ENCODE measurements at regions not wholly inside any gene's neighbourhood (a gene's known extent, or its start where the extent isn't known, plus 50 kb on each side); places are given as distances from the start of the nearest gene placed in this dataset.
"Not testable (repeated sequence)": the region's sequence is repeated elsewhere in the genome, so short reads cannot be mapped to it uniquely, and the experiment has no call there.

DNA sequence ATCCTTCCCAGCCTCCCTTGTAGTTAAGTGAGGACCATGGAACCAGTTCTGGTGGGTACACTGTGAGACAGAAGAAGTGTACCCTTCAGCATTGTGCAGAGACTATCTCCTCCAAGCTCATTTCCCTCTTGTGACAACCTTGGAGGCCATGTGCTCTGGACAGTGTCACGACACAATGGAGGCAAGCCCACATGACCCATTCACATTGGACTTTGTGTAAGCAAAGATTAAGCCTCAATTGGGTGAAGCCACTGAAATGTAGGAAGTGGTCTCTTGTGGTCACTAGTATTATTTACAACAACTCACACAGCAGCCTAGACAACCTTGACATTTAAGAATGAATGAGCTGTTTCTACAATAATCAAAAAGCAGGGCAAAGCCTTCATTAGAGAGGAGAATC is 124.2 kb downstream of the INHBA start:
- no peak for DNase-seq (ENCODE audit: low spot score)

DNA sequence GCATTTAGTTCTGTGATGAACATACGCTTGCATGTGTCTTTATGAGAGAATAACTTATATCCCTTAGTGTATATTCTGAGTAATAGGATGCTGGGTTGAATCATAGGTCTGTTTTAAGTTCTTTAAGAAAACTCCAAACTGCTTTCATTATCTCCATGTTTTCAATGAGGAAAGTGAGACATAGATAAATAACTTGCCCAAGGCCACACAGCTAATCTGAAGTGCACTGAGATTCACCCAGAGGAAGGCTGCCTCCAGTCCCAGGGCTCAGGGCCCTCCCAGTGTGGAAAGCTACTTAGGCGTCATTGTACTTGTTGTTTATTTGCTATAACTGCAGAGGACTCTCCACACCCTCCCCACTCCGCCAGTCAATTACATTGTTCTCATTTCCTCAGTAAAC is 126.7 kb downstream of the INHBA start:
- no peak for DNase-seq (ENCODE audit: low spot score)

DNA sequence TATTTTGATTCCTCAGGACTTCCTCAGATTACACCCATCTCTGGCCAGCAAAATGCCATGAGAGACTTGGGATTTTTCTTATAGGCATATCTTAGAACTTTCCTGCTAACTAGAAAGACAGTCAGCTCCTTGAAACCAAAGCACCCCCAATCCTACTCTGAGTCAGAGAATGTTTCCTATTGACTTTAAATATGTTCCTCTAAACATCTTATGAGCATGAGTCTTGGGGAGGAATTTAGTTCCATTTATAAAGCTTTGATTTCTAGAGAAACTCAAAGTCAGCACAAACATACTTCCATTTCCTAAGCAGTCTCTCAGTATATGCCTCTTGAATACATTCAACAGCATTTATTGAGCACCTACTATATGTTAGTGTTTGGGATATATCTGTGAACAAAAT is 128.5 kb downstream of the INHBA start:
- no peak for DNase-seq (ENCODE audit: low spot score)

DNA sequence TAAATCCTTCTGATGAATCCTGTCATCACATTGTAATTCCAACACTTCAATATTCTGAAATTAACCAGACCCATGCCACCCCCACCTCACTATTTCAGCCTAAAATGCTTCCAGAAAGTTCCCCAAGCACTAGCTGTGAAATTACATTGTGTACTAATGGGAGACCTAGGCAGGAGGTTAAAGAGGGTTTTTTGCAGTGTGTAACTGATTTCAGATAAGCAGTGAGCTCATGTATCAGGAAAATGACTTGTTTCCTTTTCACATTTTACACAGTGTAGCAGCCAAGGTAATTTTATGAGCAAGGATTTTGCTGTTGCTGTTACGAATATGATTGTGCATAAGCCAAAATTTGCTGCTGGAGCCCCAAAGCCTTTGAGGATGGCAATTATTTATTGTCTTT is 129.0 kb downstream of the INHBA start:
- no peak for DNase-seq (ENCODE audit: low spot score)

DNA sequence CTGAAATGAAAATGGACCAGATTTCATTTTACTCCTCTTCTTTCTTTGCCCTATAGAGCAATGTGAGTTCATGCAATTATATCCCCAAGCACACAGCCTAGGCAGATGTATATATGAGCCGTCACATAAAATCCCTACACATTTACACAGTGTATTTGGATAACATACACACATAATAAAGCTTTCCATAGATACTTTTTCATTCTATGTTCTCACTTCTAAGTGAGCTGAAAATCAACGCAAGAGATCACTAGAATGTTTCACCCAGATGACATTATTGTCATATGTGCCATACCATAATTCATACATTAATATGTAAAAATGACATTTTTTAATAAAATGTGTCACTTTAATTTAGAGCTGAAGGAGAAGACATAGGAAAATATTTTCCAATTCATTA is 129.4 kb downstream of the INHBA start:
- DNase-seq (ENCODE audit: low spot score) = no peak

DNA sequence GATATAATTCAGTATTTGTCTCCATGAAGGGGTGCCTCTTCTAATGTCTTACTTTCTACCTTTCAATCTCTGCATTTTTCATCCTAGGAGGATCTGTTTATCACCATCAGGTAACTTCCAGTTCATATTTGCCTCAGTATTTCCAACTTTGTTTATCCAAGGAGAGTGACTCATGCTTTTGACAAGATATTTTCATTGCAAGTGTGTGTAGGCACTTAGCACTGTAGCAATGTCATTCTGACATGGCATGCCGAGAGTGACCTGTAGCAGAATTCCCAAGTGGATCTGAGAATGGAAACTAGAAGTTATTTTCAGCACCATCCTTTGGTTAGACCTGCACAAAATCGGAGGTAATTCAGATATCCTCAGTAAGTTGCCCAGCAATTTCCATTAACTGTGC is 129.9 kb downstream of the INHBA start:
- no peak for DNase-seq (ENCODE audit: low spot score)

DNA sequence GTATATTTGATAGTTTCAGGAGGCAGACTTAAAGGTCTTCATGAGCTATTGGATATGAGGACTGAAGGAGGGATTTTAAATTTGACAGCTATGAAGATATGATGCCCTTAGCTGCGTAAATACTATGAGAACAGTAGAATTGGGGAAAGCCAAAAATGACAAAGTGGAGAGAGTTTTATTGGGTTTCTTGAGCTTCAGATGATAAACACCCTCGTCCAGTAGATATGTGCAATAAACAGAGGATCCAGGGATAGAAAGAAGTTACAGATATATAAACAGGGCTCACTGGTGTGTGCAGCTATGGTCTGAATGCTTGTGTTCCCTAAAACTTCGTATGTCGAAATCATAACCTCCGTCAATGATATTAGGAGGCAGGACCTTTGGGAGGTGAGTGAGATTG is 131.3 kb downstream of the INHBA start:
- DNase-seq (ENCODE audit: low spot score) = no peak

DNA sequence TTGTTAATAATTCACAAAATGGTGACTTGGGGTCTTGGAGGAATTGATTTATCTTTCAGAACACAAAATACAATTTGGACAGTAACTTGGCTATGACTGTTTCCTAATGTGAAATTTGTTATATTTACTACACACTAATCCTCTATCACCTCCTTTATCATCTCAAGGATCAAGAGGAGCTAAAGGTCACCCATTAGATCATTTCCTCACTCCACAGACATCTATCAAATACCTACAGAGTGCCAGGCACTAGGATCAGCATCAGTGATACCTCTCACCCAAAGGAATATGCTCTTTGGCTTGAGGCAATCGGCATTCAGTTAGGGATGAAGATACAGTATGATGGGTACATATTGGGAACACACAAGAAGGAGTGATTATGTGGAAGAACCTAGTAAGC is 132.1 kb downstream of the INHBA start:
- no peak for DNase-seq (ENCODE audit: low spot score)

DNA sequence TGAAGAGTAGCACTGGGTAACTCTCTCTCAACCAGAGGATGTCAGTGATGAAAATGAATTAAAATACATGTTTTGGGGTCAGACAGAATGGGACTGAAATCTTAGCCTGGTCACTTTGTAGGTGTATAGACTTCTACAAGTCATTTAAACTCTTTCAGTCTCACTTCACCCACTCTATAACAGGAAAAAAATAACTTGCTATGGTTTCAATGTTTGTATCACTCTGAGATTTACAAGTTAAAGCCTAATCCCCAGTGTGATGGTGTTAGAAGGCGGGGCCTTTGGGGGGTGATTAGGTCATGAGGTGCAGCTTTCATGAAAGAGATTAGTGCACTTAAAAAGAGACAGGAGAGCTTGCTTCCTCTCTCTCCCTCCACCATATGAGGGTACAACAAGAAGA is 134.8 kb downstream of the INHBA start:
- no peak for DNase-seq (ENCODE audit: low spot score)

DNA sequence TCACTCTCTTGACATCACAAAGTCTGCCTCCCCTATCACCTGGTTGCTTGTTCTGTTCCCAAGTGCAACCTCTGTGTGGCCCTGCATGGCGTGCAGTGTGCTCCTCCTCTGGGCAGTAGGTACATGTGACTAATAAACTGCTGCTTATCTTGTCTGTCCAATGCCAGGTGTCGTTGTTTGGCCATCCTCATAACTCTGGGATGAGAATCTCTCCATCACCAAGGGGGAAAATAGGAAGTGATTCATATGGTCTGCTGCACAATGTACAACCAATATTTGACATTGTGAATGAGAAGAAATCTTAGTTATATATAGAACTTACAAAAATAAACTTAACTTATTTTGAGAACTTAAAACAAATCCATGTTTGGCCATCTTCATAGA is 135.2 kb downstream of the INHBA start:
- DNase-seq (ENCODE audit: low spot score) = no peak

DNA sequence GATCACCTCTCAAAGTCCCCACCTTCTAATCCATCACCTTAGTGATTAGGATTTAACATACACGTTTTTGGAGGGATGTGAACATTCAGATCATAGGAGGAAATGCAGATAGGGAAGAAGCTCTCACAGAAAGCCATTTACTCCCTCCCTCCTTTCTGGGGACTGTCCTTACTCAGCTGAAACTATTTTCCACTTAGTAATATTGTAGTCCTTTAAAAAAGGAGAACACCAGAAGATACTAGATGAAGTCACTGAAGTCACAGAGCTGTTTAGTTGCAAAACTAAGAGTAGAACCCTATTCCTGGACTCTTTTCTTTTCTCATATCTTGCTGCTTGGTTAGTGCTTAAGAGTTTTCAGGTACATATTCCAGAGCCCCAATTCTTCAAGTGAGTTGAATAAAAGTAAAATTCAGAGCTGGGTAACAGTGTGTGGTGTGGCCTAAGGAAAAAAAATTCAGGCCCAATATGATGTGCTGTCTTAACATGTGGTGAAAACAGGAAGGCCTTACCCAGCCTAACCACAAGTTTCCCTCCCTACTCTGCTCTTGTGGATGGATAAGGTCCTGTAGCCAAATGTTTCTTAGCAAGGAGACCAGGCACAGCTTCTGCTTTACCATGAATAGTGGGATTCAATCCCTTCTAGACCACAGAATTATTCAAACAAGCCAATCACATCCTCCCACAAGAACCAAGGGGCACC is 135.7 kb downstream of the INHBA start:
- DNase-seq (ENCODE audit: low spot score) = peak; percentile 11

DNA sequence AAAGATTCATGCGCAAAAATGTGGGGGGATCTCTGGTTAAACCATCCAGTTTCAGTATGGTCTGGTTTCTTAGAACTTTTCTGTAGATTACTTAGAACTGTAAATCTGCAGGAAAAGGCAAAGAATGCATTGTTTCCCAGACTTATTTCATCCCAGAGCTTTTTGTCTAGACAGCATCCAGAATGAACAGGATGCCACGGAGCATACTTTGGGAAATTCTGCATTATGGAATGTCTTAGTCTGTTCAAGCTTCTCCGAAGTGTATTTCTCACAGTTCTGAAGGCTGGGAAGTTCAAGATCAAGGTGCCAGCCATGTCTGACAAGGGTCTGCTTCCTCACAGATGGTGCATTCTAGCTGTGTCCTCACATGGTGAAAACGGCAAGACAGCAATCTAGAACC is 136.3 kb downstream of the INHBA start:
- no peak for DNase-seq (ENCODE audit: low spot score)

DNA sequence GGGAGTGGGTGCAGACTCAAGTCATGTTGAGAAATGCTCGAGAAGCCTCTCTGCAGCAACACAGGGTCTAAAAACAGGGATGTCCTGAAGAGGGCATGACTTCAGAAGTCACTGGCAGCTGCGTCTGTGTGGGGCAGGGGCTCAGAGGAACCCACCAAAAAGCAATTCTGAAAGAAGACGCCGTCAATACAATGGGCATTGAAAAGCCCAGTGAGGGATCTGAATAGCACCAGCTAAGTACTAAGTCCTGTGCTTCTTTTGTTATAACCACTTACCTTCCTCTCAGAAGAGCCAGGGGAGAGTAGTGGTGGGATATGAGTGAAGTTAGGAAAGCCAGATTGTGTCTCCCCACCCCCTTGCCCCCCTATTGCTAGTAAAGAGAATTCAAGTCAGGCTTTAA is 137.2 kb downstream of the INHBA start:
- no peak for DNase-seq (ENCODE audit: low spot score)

DNA sequence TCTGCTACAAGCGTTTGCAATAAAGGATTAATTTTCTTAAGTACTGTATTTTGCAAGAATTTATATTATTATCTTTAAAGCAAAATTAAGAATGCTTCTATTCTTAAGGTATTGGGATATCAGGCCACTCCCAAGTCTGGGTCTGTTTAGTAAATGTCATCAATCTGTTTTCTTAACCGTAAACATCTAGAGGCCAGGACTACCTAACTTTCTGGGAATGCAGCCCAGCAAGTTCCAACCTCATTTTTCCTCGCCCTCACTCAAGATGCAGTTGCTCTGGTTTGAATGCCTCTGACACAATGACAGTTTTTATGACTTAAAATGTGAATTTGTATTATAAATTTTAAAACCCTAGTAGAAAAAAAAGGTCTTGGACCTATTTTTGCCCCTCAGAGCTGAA is 143.5 kb downstream of the INHBA start:
- no peak for DNase-seq (ENCODE audit: low spot score)

DNA sequence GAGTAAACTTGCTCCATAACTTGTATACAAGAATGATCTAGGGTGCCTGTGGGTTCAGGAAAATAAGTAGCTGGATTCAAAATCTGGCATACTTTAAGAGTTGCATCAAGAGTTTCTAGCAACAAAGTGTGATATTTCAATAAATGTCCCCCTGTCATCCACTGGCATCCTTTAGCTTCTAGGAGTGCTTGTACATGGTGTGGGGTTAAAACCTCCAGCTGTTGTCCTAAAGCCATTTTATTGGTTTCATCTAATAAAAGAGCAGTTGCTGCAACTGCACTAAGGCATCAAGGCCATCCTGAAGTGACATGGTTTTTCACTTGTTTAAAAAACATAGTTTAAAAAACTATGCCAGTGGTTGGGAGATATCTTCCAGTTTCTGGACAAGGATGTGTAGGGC is 148.4 kb downstream of the INHBA start:
- DNase-seq (ENCODE audit: low spot score) = no peak

DNA sequence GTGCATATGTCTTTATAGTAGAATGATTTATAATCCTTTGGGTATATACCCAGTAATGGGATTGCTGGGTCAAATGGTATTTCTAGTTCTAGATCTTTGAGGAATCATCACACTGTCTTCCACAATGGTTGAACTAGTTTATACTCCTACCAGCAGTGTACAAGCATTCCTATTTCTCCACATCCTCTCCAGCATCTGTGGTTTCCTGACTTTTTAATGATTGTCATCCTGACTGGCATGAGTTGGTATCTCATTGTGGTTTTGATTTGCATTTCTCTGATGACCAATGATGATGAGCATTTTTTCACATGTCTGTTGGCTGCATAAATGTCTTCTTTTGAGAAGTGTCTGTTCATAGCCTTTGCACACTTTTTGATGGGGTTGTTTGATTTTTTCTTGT is 152.8 kb downstream of the INHBA start:
- DNase-seq (ENCODE audit: low spot score) = not testable (repeated sequence)

DNA sequence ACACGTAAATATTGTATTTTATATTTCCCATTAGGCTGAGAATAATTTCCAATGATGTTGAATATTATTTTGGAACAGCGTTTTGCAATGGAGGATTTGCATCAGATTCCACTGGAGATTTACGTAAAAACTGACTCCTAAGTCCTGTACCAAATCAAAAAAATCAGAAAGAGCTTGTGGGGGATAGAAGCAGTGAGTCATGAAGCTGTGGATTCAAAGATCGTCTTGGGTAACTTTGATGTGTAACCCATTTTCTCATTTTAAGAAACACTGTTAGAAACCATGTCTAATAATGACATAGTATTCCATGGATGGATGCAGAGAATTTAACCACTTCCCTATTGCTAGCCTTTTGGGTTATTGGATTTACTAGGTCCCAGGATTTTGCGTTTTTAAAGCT is 158.6 kb downstream of the INHBA start:
- no peak for DNase-seq (ENCODE audit: low spot score)

DNA sequence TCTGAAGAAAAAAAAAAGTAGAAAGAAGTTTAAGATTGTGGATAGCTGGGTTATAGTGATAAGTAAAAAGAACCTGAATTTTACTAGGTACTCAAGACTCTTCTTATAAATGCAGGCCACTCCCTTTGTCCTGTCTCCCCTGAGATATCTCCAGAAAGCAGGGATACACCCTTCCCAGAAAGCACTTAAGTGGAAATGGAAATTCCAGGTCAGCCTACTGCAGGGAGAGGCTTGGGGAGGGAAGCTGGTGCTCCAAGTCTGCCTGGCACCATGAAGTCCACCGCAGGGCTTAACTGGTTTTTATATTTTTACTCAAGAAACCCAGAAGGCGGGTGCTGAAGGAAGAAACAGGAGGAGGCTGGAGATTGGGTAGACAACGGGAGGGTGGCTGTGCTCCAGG is 162.3 kb downstream of the INHBA start:
- DNase-seq (ENCODE audit: low spot score) = no peak

DNA sequence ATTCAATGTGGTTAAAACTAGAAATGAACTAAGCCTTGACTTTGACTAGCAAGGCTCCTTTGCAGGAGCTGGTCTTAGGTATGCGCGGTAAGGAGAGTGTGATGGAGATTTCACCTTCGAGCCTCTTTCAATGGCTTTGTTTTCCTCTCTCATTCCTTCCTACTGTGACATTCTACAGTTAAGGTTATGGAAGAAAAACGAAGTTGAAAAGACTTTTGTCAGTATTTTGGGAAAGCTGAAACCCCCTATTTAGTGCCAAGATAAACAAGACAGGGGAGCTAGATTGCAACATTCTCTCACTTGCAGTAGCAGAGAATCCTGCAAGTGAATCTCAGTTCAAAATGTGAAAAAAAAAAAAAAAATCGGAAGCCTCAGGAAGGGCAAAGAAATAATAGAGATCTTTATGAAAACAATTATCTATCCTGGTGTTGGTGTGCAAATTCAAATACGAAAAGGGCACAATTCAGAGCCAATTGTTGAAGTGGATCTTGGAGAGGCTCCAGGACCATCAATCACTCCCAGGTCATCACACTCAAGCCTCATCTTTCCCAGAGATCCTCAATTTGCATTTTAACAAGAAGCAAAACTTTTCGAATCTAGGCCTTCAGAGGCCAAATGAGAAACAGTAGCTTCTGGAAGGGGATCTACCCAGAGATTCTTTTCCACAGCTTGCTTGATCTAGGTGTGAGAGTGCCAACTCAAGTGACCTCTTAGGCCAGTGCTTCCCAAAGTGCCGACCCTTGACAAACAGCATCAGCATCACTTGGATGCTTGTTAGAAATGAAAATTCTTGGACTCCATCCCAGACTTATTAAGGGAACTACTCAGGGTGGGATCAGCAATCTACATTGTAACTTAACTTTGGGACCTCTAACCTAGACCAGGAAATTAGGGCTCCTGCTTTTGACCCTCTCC is 163.8 kb downstream of the INHBA start:
- DNase-seq (ENCODE audit: low spot score) = no peak

DNA sequence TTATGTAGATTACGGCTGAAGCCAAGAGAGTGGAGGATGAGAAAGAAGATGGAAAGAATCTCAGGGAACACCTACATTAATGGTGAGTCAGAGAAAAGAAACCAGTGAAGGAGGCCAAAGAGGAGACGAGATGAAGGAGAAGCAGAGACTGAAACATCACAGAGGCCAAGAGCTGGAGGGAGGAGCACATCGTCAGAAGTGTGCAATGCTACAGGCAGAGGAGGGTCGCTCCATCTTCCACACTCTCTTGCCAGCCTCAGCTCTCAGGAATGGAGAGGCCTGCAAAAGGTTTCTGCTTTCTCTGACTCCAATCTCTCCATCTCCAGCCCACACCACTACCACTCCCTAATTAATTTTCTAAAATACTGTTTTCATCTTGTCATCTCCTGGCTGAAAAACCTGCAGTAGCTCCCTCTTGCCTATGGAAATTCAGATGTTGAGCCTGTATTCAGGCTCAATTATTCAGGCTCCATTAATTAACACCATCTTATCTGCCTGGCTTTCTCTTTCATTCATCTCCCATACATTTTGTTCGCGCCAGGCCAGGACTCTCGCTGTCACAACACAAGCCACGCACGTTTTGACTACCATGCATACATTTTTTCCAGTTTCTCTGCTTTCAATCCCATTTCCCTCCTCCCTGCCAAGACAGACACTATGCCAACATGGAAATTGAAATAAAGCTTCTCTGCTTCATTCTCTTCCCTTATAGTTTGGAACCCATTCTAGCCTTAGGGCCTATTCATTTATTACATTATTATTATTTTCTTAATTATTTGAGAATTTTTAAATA is 165.8 kb downstream of the INHBA start:
- no peak for DNase-seq (ENCODE audit: low spot score)

DNA sequence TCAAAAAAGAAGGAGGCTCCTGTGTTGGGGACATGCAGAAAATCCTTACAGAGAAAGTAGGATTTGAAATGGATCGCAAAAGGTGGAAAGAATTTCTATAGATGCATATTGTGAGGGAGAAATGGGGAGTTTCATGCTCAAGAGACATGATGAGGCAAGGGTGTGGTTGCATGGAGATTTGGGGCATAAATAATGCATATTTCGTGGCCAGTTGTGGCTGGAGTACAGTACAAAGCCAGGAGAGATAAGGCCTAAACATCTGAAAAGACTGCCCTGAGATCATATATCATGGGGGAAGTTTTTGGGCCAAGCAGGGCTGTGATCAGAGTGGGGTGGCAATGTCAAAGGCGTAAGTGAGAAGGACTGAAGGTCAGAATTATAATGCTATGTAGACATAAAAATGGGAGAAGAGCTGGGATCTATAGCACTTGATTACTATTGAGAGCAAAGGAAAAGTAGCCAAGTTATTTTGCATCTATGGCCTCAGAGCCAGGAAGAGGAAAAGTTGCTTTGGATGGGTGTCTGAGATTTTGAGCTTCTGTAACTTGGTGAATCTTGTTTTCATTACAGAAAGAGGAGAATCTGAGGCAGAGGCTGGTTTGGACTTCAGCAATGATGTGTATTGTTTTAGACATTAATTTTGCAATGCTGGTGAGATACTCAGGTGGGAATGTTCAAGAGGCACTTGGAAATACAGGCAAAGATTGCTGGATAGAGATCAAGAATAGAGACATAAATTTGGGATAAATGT is 166.6 kb downstream of the INHBA start:
- DNase-seq (ENCODE audit: low spot score) = no peak

DNA sequence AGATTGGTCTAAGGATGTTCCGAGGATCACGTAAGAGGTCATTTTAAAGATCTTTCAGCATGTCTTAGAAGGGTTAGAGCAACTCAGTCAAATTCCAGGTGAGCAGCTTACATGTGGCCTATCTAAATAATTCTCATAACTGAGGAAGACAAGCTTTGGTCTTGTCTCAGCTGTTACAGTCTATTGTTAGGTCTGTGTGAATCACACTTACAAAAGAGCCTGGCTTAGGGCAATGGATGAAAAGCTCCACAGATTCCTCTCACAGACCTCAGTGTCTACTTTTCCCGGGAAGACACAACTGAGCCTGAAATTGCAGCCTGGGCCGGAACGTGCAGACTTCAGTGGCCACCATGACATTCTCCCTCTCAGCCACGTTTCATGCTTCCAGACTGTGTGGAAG is 173.1 kb downstream of the INHBA start:
- no peak for DNase-seq (ENCODE audit: low spot score)

All from pons (tissue), 1 donor.